Type B pancreatic cell (in vitro differentiated cells): ENCODE measurements at regions not wholly inside any gene's neighbourhood (a gene's known extent, or its start where the extent isn't known, plus 50 kb on each side); places are given as distances from the start of the nearest gene placed in this dataset.

Experiments used
- DNase-seq: peaks from one replicate; pipeline ENCODE4 v3.0.0; 2021; ENCODE audit warnings: mixed read lengths; ENCODE audit not compliant: unreplicated experiment; ENCODE audit errors: extremely low spot score
- H3K27ac Mint-ChIP-seq: 2 replicates; pipeline ENCODE4 v1.8.0; 2021; ENCODE audit warnings: mild to moderate bottlenecking, mixed read lengths
- H3K27me3 Mint-ChIP-seq: 2 replicates; pipeline ENCODE4 v1.8.0; 2021; ENCODE audit warnings: mixed read lengths
- H3K36me3 Mint-ChIP-seq: 2 replicates; pipeline ENCODE4 v1.8.0; 2021; ENCODE audit warnings: mixed read lengths
- H3K4me1 Mint-ChIP-seq: one replicate; pipeline ENCODE4 v1.8.0; 2021; ENCODE audit warnings: mixed read lengths; ENCODE audit not compliant: unreplicated experiment
- H3K4me3 Mint-ChIP-seq: 2 replicates; pipeline ENCODE4 v1.8.0; 2021; ENCODE audit warnings: mild to moderate bottlenecking, mixed read lengths
- H3K9me3 Mint-ChIP-seq: 2 replicates; pipeline ENCODE4 v1.8.0; 2021; ENCODE audit warnings: mixed read lengths
- TF ChIP-seq, protein P1 (sequence below): fragments of 200-600 bp; sonication (generic); conservative IDR thresholded peaks from 2 replicates; pipeline ENCODE4 v1.5.0; 2021; ENCODE audit warnings: antibody characterized with exemption, mild to moderate bottlenecking

DNA sequence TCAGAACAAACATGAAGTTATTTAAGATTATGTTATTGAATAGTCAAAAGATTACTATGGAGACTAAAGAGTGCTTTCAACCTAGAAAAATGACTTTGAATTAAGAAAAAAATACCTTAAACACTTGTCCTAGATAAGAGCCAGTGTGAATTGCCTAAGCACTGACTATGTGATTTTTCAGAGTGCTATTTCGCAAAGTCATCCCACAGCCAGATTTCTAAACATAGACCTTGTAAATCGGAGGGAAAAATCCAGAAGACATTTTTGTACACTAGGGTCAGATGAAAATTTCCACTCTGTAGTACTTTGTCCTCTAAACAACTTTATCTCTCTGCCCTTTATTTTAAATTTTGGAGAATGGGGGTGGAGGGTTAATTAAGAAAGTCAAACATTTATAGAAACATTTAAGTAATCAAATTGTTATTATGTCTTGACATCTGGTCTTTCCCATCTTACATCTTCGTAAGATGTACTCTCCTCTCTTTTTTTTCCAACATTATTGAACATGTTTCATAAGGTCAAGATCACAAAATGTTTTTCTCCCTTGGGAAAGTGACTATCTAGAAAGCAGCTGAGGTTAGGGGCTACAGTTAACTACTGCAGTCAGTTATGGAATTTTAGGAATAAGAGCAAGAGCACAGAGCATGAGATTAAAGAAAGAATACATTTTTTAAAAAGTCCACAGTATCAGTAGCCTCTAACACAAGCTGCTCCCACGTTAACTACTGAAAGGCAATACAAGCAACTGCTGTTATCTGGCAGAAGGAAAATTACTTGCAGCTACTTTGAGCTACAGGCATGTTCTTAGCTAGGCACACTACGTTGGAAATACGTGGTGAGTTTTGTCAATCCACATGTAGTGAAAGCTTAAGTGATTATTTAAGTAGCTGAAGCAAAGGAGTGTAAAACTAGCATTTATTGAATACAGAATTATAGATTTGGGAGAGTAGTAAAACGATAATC is 648.5 kb downstream of the HTR1B start:
- no peaks in the 10 kb centered on the region for H3K9me3 Mint-ChIP-seq
- peaks cover 4% of the 10 kb centered on the region for H3K4me1 Mint-ChIP-seq
- no peaks in the 10 kb centered on the region for H3K27me3 Mint-ChIP-seq
- H3K36me3 Mint-ChIP-seq = no peaks in the 10 kb centered on the region
- TF ChIP-seq, protein P1, sequence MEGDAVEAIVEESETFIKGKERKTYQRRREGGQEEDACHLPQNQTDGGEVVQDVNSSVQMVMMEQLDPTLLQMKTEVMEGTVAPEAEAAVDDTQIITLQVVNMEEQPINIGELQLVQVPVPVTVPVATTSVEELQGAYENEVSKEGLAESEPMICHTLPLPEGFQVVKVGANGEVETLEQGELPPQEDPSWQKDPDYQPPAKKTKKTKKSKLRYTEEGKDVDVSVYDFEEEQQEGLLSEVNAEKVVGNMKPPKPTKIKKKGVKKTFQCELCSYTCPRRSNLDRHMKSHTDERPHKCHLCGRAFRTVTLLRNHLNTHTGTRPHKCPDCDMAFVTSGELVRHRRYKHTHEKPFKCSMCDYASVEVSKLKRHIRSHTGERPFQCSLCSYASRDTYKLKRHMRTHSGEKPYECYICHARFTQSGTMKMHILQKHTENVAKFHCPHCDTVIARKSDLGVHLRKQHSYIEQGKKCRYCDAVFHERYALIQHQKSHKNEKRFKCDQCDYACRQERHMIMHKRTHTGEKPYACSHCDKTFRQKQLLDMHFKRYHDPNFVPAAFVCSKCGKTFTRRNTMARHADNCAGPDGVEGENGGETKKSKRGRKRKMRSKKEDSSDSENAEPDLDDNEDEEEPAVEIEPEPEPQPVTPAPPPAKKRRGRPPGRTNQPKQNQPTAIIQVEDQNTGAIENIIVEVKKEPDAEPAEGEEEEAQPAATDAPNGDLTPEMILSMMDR = no peak
- no peak for DNase-seq
- H3K4me3 Mint-ChIP-seq = no peak overlapping the region
- no peak overlapping the region for H3K27ac Mint-ChIP-seq

DNA sequence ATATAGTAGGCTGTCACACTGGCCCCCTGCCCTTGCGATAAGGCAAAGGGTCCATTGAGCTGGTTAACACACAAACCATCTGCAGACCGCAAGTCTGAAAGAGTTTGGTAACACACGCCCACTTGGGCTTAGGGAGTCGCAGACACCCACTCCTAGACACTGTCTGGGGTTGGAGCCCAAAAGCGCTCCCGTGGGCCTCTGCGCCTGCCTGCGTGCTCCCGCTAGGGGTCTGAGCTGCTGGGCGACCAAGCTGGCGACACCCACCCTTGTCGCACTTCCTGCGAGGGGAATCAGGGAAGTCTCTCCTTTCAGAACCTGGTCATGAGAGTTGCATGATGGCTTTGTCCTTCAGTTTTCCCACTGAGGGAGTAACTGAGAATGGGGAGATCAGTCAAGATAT is 653.0 kb downstream of the HTR1B start:
- no peaks in the 10 kb centered on the region for H3K36me3 Mint-ChIP-seq
- DNase-seq = no peak
- H3K27ac Mint-ChIP-seq = no peak overlapping the region

DNA sequence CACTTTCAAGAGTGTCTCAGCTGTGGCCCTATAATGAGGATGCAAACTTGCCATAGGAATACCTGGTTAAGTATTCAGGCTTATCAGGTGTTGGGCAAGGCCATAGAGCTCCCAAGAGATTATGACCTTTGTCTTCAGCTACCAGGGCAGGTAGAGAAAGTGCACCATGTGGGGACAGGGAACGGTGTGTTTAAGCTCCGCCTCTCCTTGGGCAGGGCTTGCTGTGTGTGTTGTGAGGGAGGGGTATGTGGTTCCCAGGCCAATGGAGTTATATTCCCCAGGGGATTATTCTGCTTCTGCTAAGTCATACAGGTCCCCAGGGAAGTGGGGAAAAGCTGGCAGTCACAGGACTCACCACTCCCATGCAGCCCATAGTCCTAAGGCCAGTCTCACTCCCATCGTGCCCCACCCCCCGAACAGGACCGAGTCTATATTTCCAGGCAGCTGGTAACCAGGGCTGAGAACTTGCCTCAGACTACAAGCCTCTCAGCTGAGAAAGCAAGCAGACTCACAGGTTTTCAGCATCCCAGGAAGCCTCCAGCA is 660.2 kb downstream of the HTR1B start:
- Mint-ChIP-seq H3K9me3 (no peaks in the 10 kb centered on the region), H3K27me3 (no peaks in the 10 kb centered on the region), H3K4me3 (no peak overlapping the region), H3K27ac (no peak overlapping the region), H3K36me3 (no peaks in the 10 kb centered on the region), H3K4me1 (no peaks in the 10 kb centered on the region)
- DNase-seq = no peak
- TF ChIP-seq, protein P1 = no peak

More for the DNA sequence above, 653.0 kb downstream of the HTR1B start:
- Mint-ChIP-seq H3K27me3 (no peaks in the 10 kb centered on the region), H3K4me1 (peaks cover 4% of the 10 kb centered on the region), H3K9me3 (no peaks in the 10 kb centered on the region), H3K4me3 (no peak overlapping the region)
- TF ChIP-seq, protein P1 = no peak

DNA sequence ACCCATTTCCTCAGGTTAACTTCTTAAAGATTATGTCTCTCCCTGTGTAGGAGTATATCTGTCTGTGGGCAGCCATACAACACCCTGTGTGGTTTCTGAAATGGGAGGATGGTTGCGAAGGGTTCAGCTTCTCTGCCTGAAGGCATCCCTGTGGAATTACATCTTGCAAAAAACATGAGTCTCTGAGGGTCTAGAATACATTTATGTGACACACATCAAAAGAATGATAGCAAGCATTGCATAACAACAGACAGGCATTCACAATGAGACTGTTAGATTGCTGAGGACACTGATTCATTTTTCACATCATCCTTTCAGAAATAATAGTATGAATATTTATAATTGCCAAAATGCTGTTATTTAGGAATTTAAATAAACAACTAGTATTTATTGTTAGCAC is 670.9 kb downstream of the HTR1B start:
- Mint-ChIP-seq H3K27me3 (no peaks in the 10 kb centered on the region), H3K4me3 (no peak overlapping the region), H3K4me1 (no peaks in the 10 kb centered on the region), H3K9me3 (no peaks in the 10 kb centered on the region), H3K36me3 (no peaks in the 10 kb centered on the region), H3K27ac (no peak overlapping the region)
- no peak for DNase-seq
- TF ChIP-seq, protein P1 = no peak

DNA sequence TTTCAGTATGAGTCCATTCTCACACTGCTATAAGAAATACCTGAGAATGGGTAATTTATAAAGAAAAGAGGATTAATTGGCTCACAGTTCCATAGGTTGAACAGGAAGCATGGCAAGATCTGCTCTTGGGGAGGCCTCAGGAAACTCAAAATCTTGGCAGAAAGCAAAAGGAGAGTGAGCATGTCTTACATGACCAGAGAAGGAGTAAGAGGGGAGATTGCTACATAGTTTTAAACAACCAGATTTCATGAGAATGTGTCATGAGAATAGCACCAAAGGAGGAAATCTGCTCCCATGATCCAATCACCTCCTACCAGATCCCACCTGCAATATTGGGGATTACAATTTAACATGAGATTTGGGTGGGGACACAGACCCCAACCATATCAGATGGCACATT is 672.4 kb downstream of the HTR1B start:
- H3K27me3 Mint-ChIP-seq = no peaks in the 10 kb centered on the region

More for the DNA sequence above, 672.4 kb downstream of the HTR1B start:
- H3K36me3 Mint-ChIP-seq = no peaks in the 10 kb centered on the region
- H3K4me1 Mint-ChIP-seq = no peaks in the 10 kb centered on the region
- no peaks in the 10 kb centered on the region for H3K9me3 Mint-ChIP-seq
- no peak overlapping the region for H3K27ac Mint-ChIP-seq
- H3K4me3 Mint-ChIP-seq = no peak overlapping the region
- TF ChIP-seq, protein P1 = no peak
- DNase-seq = no peak
